ENCODE measurements at regions not wholly inside any gene's neighbourhood (a gene's known extent, or its start where the extent isn't known, plus 50 kb on each side); places are given as distances from the start of the nearest gene placed in this dataset.

GRCh38 chr1:178650934-178651511, 74.0 kb upstream of the RALGPS2 start:
- Histone ChIP-seq H3K4me2 (ENCODE audit: insufficient read depth in 1 of 2, low read depth in 2 of 2, low read length in 2 of 2) (no peak overlapping the region), H3K79me2 (ENCODE audit: control insufficient read depth in 1 of 2, insufficient read depth in 2 of 2, low read length in 2 of 2) (no peaks in the 10 kb centered on the region), H3K4ac (replicated peaks; ENCODE audit: insufficient read length, low read depth, low read length) (no peak overlapping the region), H3K23me2 (ENCODE audit: low read depth, low read length) (no peaks in the 10 kb centered on the region), H4K91ac (replicated peaks; ENCODE audit: insufficient read length, low read length) (no peak overlapping the region), H3K9me3 (ENCODE audit: insufficient read depth in 2 of 2, low read depth in 1 of 2, low read length in 1 of 2) (no peaks in the 10 kb centered on the region), H2BK20ac (ENCODE audit: low read length) (no peak overlapping the region), H2AK5ac (ENCODE audit: low read depth, low read length) (no peak overlapping the region), H4K20me1 (replicated peaks in 1 of 2; ENCODE audit: control insufficient read depth in 1 of 2, insufficient read depth in 2 of 2, low read length in 2 of 2) (no peaks in the 10 kb centered on the region), H4K8ac (ENCODE audit: extremely low read depth, insufficient read depth, low read length) (no peak overlapping the region), H2BK15ac (ENCODE audit: low read length) (no peak overlapping the region), H4K5ac (ENCODE audit: insufficient read length, low read depth, low read length) (no peak overlapping the region), H2BK12ac (ENCODE audit: low read depth, low read length) (no peak overlapping the region), H3K9ac (replicated peaks in 1 of 4; ENCODE audit: extremely low read depth in 1 of 4, low read depth in 3 of 4, low read length in 3 of 4) (no peak overlapping the region), H3K18ac (ENCODE audit: extremely low read depth, low read length) (no peak overlapping the region), H3K79me1 (ENCODE audit: low read depth, low read length) (no peaks in the 10 kb centered on the region), H3K36me3 (ENCODE audit: control insufficient read depth in 2 of 4, insufficient read depth in 4 of 4, low read length in 3 of 4) (no peaks in the 10 kb centered on the region), H3K23ac (ENCODE audit: insufficient read length) (no peak overlapping the region), H3K56ac (replicated peaks; ENCODE audit: insufficient read length, low read depth, low read length) (no peak overlapping the region), H3K27me3 (replicated peaks in 1 of 4; ENCODE audit: control insufficient read depth in 3 of 4, extremely low read depth in 1 of 4, insufficient read depth in 3 of 4, low read length in 3 of 4) (no peaks in the 10 kb centered on the region), H3K4me1 (replicated peaks in 1 of 4; ENCODE audit: control insufficient read depth in 3 of 4, insufficient read depth in 4 of 4, low read length in 3 of 4) (peaks cover 0 to 3% (median 0%) of the 10 kb centered on the region in 4 experiments; a peak in 1 of 7 replicates), H3K4me3 (ENCODE audit: extremely low read depth in 1 of 4, insufficient read depth in 2 of 4, low read depth in 3 of 4, low read length in 4 of 4) (no peak overlapping the region), H2AFZ (ENCODE audit: low read length) (no peak overlapping the region), H2BK120ac (replicated peaks; ENCODE audit: low read depth, low read length) (no peak overlapping the region), H3K14ac (ENCODE audit: insufficient read length) (no peak overlapping the region), H3K27ac (ENCODE audit: low read depth, low read length) (no peak overlapping the region), H2BK5ac (ENCODE audit: low read depth, low read length) (no peak overlapping the region)
- DNase-seq (ENCODE audit: low read depth in 1 of 2, low spot score in 2 of 2) = no peak
- ChIA-PET CTCF (ENCODE audit: partially characterized antibody) (interaction anchor here (0.7 to 1.7 kb wide), 5 partner anchors 28 to 184 kb away, joined by 3 to 5 read pairs (median 4); no protein-coding TSS in a partner anchor), POLR2A (ENCODE audit: partially characterized antibody) (no interaction called here)
- FAIRE-seq = no peak
- 96% methylated on average over 6 of the region's 6 CpGs; no CpG with 5 or more reads in 1 of the 2 experiments for WGBS, 2 experiments (ENCODE audit: extremely low coverage in 1 of 2, insufficient coverage in 1 of 2, insufficient read length in 1 of 2, insufficient replicate concordance in 2 of 2, low coverage in 1 of 2, low lambda C conversion rate in 2 of 2, missing lambda C conversion rate in 1 of 2)
- TF ChIP-seq EGR1 (IDR thresholded peaks at IDR 0.05; ENCODE audit: borderline replicate concordance, low read depth, low read length) (no peak), POLR2A (IDR thresholded peaks at IDR 0.05; ENCODE audit: control extremely low read depth in 1 of 2, low read depth in 2 of 2, low read length in 2 of 2) (no peak), PHF8 (conservative IDR thresholded peaks at IDR 0.05; ENCODE audit: low read depth, low read length) (no peak), NRF1 (IDR thresholded peaks at IDR 0.05; ENCODE audit: low read depth, low read length) (no peak), HDAC2 (IDR thresholded peaks at IDR 0.05; ENCODE audit: borderline replicate concordance in 1 of 2, low read depth in 2 of 2, low read length in 2 of 2) (no peak), TAF7 (optimal IDR thresholded peaks at IDR 0.05; ENCODE audit: borderline replicate concordance, low read depth, low read length) (no peak), CREB1 (IDR thresholded peaks at IDR 0.05) (no peak), RAD21 (IDR thresholded peaks at IDR 0.05 in 1 of 2, conservative IDR thresholded peaks at IDR 0.05 in 1 of 2; ENCODE audit: low read depth in 2 of 2, low read length in 2 of 2) (no peak), SIX5 (IDR thresholded peaks at IDR 0.05; ENCODE audit: low read depth, low read length) (no peak), CHD1 (IDR thresholded peaks at IDR 0.05; ENCODE audit: low read depth, low read length) (no peak), ATF3 (IDR thresholded peaks at IDR 0.05; ENCODE audit: insufficient read depth, low read depth, low read length) (no peak), RFX5 (IDR thresholded peaks at IDR 0.05; ENCODE audit: borderline replicate concordance, low read depth, low read length) (no peak), POLR2AphosphoS5 (IDR thresholded peaks at IDR 0.05; ENCODE audit: low read depth, low read length) (no peak)
